ENCODE measurements at regions not wholly inside any gene's neighbourhood (a gene's known extent, or its start where the extent isn't known, plus 50 kb on each side); places are given as distances from the start of the nearest gene placed in this dataset.

DNA sequence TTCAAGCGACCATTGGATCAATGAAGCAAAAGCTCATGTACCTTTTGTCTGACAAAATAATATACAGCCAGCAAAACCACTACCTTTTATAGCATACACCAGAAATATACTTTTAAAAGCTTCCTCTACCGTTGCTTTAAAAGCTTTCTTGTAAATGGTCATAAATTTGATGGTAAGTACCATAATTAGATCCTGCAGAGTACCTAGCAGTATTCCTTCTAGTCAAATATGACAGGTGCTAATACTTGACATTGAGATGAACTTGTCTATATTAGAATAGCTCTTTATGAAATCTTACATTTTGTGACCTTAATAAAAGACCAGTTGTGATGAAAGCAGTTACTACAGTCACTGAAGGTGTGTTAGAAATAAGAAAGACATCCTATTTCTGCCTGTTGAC, 340.5 kb upstream of the ANO3 start:
- FAIRE-seq = no peak
- whole genome bisulfite sequencing (ENCODE audit: missing lambda C conversion rate) = 11% methylated on average over 2 of the region's 2 CpGs
- DNase-seq (ENCODE audit: low read depth in 1 of 2, low spot score in 1 of 2) = no peak
- Histone ChIP-seq H3K9me3 (no peaks in the 10 kb centered on the region), H3K4me1 (no peaks in the 10 kb centered on the region), H3K4me3 (no peak overlapping the region), H3K27ac (no peak overlapping the region), H3K4me2 (no peak overlapping the region)
- ATAC-seq = no peak
- TF ChIP-seq ZFP36 (IDR thresholded peaks at IDR 0.05; ENCODE audit: borderline replicate concordance, partially characterized antibody) = no peak
- TF ChIP-seq CBX8 (IDR thresholded peaks at IDR 0.05) = no peak
- TF ChIP-seq MAFK (IDR thresholded peaks at IDR 0.05; ENCODE audit: partially characterized antibody) = no peak
- TF ChIP-seq EHMT2 (IDR thresholded peaks at IDR 0.05; ENCODE audit: low read depth) = no peak
- no peak for TF ChIP-seq ZNF302 (CRISPR knock-in tag; IDR thresholded peaks at IDR 0.05)
- TF ChIP-seq NR3C1 (IDR thresholded peaks at IDR 0.05) = no peak
- no peak for TF ChIP-seq RARB (CRISPR knock-in tag; IDR thresholded peaks at IDR 0.05)
- no peak for TF ChIP-seq FOSB (CRISPR knock-in tag; IDR thresholded peaks at IDR 0.05)
- TF ChIP-seq, protein P1, sequence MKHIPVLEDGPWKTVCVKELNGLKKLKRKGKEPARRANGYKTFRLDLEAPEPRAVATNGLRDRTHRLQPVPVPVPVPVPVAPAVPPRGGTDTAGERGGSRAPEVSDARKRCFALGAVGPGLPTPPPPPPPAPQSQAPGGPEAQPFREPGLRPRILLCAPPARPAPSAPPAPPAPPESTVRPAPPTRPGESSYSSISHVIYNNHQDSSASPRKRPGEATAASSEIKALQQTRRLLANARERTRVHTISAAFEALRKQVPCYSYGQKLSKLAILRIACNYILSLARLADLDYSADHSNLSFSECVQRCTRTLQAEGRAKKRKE (CRISPR knock-in tag; IDR thresholded peaks at IDR 0.05; ENCODE audit: low read depth) = no peak
- TF ChIP-seq RNF2 (IDR thresholded peaks at IDR 0.05; ENCODE audit: borderline replicate concordance, low read depth) = no peak
- TF ChIP-seq EP300 (IDR thresholded peaks at IDR 0.05) = no peak
- TF ChIP-seq, protein P2, sequence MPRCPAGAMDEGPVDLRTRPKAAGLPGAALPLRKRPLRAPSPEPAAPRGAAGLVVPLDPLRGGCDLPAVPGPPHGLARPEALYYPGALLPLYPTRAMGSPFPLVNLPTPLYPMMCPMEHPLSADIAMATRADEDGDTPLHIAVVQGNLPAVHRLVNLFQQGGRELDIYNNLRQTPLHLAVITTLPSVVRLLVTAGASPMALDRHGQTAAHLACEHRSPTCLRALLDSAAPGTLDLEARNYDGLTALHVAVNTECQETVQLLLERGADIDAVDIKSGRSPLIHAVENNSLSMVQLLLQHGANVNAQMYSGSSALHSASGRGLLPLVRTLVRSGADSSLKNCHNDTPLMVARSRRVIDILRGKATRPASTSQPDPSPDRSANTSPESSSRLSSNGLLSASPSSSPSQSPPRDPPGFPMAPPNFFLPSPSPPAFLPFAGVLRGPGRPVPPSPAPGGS (IDR thresholded peaks at IDR 0.05) = no peak
- TF ChIP-seq POLR2AphosphoS2 (conservative IDR thresholded peaks at IDR 0.05; ENCODE audit: low read length) = no peak
- no peak for TF ChIP-seq HOXB5 (CRISPR knock-in tag; IDR thresholded peaks at IDR 0.05)
- TF ChIP-seq TFCP2L1 (CRISPR knock-in tag; IDR thresholded peaks at IDR 0.05) = no peak
- no peak for TF ChIP-seq NPAS2 (CRISPR knock-in tag; IDR thresholded peaks at IDR 0.05; ENCODE audit: borderline replicate concordance)
- TF ChIP-seq RFX5 (IDR thresholded peaks at IDR 0.05) = no peak
- TF ChIP-seq EHF (CRISPR knock-in tag; IDR thresholded peaks at IDR 0.05) = no peak
- TF ChIP-seq, protein P3, sequence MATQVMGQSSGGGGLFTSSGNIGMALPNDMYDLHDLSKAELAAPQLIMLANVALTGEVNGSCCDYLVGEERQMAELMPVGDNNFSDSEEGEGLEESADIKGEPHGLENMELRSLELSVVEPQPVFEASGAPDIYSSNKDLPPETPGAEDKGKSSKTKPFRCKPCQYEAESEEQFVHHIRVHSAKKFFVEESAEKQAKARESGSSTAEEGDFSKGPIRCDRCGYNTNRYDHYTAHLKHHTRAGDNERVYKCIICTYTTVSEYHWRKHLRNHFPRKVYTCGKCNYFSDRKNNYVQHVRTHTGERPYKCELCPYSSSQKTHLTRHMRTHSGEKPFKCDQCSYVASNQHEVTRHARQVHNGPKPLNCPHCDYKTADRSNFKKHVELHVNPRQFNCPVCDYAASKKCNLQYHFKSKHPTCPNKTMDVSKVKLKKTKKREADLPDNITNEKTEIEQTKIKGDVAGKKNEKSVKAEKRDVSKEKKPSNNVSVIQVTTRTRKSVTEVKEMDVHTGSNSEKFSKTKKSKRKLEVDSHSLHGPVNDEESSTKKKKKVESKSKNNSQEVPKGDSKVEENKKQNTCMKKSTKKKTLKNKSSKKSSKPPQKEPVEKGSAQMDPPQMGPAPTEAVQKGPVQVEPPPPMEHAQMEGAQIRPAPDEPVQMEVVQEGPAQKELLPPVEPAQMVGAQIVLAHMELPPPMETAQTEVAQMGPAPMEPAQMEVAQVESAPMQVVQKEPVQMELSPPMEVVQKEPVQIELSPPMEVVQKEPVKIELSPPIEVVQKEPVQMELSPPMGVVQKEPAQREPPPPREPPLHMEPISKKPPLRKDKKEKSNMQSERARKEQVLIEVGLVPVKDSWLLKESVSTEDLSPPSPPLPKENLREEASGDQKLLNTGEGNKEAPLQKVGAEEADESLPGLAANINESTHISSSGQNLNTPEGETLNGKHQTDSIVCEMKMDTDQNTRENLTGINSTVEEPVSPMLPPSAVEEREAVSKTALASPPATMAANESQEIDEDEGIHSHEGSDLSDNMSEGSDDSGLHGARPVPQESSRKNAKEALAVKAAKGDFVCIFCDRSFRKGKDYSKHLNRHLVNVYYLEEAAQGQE (IDR thresholded peaks at IDR 0.05) = no peak
- ChIA-PET POLR2A (no interaction called here), CTCF (interaction anchor here (2.2 kb wide), 1 partner anchor 10 kb away, joined by 7 read pairs; no protein-coding TSS in a partner anchor)

DNA sequence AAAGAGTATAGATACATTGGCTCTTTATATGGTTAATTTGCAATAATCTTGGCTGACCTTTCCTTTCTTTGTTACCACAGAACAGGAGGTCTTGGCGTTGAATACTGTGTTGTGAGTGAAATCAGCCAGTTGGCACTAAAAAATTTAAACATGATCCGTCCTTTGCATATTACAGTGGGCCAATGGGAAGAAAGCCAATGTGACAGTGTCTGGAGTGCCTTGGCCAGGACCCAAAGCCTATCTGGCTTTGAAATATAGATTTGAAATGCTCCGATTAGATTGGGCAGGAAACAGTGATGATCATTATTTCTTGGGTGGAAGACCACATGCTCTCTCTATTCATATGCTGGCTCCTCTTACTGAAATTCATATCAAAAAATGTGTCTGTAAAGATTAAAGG, 339.6 kb upstream of the ANO3 start:
- CTCF ChIA-PET = interaction anchor here (0.6 to 1.0 kb wide), 2 partner anchors 10 to 14 kb away, joined by 3 to 5 read pairs; no protein-coding TSS in a partner anchor
- TF ChIP-seq, protein P4, sequence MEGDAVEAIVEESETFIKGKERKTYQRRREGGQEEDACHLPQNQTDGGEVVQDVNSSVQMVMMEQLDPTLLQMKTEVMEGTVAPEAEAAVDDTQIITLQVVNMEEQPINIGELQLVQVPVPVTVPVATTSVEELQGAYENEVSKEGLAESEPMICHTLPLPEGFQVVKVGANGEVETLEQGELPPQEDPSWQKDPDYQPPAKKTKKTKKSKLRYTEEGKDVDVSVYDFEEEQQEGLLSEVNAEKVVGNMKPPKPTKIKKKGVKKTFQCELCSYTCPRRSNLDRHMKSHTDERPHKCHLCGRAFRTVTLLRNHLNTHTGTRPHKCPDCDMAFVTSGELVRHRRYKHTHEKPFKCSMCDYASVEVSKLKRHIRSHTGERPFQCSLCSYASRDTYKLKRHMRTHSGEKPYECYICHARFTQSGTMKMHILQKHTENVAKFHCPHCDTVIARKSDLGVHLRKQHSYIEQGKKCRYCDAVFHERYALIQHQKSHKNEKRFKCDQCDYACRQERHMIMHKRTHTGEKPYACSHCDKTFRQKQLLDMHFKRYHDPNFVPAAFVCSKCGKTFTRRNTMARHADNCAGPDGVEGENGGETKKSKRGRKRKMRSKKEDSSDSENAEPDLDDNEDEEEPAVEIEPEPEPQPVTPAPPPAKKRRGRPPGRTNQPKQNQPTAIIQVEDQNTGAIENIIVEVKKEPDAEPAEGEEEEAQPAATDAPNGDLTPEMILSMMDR (IDR thresholded peaks at IDR 0.05) = no peak
- TF ChIP-seq KDM5A (IDR thresholded peaks at IDR 0.05) (no peak), ZNF302 (CRISPR knock-in tag; IDR thresholded peaks at IDR 0.05) (no peak), NR3C1 (IDR thresholded peaks at IDR 0.05) (no peak), CHD4 (IDR thresholded peaks at IDR 0.05; ENCODE audit: borderline replicate concordance) (no peak), MYC (IDR thresholded peaks at IDR 0.05; ENCODE audit: borderline replicate concordance, low read length) (no peak), PHF8 (IDR thresholded peaks at IDR 0.05; ENCODE audit: borderline replicate concordance, low read depth) (no peak), KDM1A (IDR thresholded peaks at IDR 0.05; ENCODE audit: low read depth) (no peak)
- TF ChIP-seq, protein P5, sequence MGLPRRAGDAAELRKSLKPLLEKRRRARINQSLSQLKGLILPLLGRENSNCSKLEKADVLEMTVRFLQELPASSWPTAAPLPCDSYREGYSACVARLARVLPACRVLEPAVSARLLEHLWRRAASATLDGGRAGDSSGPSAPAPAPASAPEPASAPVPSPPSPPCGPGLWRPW (IDR thresholded peaks at IDR 0.05) = no peak
- TF ChIP-seq, protein P1 (CRISPR knock-in tag; IDR thresholded peaks at IDR 0.05; ENCODE audit: low read depth) = no peak
- no peak for ATAC-seq
- H3K4me2 ChIP-seq = no peak overlapping the region
- POLR2A ChIA-PET = no interaction called here
- DNase-seq (ENCODE audit: low read depth in 1 of 2, low spot score in 1 of 2) = no peak
- H3K4me3 ChIP-seq = no peak overlapping the region
- no peak overlapping the region for H3K27ac ChIP-seq
- H3K9me3 ChIP-seq = no peaks in the 10 kb centered on the region
- no peaks in the 10 kb centered on the region for H3K4me1 ChIP-seq
- no peak for FAIRE-seq
- WGBS (ENCODE audit: missing lambda C conversion rate) = 33% methylated on average over 3 of the region's 3 CpGs

All from A549 (cell line).